NCI-H526 (cell line): ENCODE measurements at regions not wholly inside any gene's neighbourhood (a gene's known extent, or its start where the extent isn't known, plus 50 kb on each side); places are given as distances from the start of the nearest gene placed in this dataset.
A peak's percentile ranks its signal among the peaks of the same experiment; 100 is the strongest.
"Not testable (repeated sequence)": the region's sequence is repeated elsewhere in the genome, so short reads cannot be mapped to it uniquely, and the experiment has no call there.

Source experiments
- DNase-seq, 2 experiments: peaks; one replicate each; lab custom pipeline; 2025; lab: John Stamatoyannopoulos, UW

DNA sequence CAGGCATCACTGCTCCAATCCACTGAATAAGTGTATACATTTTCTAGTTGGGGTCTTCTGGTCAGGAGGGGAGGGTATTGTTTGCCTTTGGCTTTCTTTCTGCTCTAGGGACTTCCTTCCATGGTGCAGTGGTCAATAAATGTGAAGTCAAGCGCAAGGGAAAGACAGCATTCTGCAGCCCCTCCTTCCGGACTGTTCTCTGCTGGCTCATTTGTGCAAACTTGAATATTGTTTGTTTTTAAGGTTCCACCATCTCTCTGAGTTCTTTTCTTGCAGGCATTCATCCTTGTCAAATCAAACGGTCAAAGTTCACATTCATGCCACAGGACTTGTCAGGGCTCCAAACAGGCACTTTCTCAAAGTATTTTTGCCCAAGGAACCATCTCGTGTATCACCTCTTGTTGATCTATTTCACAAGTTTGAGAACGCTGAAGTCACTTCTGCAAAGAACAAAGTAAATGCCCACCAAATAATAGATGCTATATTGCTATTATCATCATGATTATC is 205.6 kb upstream of the KAZN start:
- DNase-seq = no peak

DNA sequence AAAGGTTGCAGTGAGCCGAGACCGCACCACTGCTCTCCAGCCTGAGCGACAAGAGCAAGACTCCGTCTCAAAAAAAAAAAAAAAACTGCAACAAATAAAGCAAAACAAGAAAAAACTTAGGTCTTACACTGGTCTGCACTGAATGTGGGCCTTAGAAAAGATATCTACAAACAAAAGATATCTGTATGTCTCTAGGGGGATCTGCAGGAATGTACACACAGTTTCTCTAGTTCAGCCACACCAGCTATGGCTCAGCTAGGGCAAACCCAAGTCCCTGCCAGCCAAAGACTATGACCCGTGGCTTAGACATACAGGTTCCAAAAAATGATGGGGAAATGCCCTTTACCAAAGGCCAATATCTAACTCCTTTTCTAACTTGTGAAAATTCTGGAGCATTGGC is 202.4 kb upstream of the KAZN start:
- DNase-seq = no peak

DNA sequence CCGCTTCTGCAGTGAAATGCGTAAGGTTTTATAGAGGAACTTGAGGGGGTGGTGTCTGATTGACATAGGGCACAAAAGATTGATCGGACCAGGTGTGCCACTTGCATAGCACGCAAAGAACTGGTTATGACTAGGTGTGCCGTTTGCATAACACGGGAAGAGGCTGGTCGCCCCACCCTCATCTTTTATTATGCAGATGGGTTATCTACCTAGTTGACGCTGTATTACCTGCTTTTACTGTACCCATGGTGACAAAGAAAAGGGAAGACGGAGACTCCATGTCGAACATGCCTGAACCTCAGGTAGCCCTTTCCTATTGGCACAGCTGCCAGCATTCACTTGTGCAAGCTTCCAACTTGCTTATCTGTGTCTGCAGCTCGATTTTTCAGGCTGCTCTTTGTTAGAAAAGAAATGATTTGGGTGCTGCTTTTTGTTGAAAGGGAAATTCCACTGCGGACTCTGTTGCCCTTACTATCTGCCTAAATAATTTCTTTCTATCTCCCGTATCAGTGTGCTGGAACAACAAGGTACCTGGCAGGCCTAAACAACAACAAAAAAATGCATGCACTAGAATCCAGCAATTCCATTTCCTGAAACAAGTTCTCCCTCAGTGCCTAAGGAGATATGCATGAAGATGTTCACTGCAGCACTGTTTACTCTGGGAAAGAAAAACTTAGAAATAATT is 194.4 kb upstream of the KAZN start:
- peak; percentile 78 to 84 for DNase-seq

- DNase-seq = peak; percentile 89 to 92
These were observed 193.6 kb upstream of the KAZN start for GRCh38 chr1:14404862-14405301.

- no peak for DNase-seq
These were observed 186.2 kb upstream of the KAZN start for GRCh38 chr1:14412235-14412634.

DNA sequence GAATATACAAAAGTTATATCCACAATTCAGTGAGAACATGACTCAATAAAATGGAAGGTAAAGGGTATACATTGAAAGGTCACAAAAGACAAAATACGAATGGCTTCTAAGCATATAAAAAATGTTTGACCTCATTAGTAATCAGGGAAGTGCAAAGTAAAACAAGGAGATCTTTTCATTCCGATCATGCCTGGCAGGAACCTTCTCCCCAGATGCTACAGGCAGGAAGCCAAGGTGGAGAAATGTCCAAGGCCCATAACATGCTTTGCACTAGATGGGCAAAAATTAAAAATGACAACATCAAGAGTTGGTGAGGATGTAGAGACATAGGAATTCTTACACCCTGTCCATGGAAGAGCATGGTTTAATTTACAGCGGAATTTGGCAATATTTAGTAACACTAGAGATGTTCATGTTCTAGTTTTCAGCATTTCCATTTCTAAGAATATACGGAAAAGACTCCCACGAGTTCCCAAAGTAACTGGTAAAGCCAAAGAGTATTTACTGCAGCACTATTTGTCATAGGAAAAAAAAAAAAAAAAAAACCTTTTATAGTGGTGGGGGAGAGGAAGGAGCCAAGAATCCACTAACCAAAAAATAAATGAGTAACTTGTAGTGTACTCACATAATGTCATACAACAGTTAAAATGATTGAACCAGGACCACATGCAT is 184.5 kb upstream of the KAZN start:
- no peak for DNase-seq

GRCh38 chr1:14415396-14415795 is 183.1 kb upstream of the KAZN start:
- peak; percentile 18 to 51 for DNase-seq

DNA sequence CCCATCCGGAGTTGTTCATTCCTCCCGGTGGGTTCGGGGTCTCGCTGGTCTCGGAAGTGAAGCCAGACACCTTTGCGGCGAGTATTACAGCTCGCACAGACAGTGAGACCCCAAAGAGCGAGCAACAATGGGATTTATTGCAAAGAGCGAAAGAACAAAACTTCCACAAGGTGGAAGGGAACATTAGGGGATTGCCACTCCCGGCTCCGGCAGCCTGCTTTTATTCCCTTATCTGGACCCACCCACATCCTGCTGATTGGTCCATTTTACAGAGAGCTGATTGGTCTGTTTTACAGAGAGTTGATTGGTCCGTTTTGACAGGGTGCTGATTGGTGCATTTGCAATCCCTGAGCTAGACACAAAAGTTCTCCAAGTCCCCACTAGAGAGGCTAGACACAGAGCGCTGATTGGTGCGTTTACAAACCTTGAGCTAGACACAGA is 178.7 kb upstream of the KAZN start:
- not testable (repeated sequence) for DNase-seq

DNA sequence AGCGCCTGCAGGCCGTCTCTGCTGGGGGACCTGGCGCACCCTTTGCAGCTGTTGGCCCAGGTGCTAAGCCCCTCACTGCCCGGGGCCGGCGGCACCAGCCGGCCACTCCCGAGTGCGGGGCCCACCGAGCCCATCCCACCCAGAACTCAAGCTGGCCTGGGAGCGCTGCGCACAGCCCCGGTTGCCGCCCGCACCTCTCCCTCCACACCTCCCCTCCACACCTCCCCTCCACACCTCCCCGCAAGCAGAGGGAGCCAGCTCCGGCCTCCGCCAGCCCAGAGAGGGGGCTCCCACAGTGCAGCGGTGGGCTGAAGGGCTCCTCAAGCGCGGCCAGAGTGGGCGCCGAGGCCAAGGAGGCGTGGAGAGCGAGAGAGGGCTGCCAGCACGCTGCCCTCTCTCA is 177.8 kb upstream of the KAZN start:
- no peak for DNase-seq

GRCh38 chr1:14421295-14421976 is 177.0 kb upstream of the KAZN start:
- peak in 1 of 2 experiments; percentile 19 for DNase-seq

DNA sequence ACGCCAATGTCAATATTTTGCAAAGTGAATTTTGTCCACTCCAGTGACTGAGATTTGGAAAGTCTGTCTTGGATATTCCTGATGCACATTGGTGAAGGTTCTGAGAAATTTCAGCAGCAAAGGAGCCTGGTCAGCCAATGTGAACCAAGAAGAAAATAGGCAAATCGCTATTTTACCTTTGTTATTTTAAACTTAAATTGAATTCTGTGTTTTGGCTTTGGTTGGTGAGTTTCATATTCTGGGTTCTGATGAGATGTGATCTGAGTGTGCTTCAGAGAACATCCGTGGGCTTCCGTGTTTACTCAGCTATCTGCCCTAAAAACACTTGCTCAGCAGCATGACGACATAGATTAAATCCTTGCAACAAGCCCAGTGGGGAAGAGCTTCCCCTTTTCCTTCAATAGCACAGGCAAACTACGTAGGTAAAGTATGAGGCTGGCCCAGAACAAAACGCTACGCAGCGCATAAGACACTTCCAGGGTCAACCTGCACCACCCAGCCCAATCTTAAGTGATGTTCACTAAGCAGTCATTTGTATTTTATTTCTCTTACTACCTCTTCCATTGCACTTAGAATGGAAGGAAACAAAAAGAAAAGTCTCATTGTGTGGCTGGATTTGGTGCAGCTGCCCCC is 176.4 kb upstream of the KAZN start:
- peak; percentile 76 to 84 for DNase-seq

GRCh38 chr1:14424325-14425002 is 174.0 kb upstream of the KAZN start:
- DNase-seq = no peak

GRCh38 chr1:14426854-14427253 is 171.6 kb upstream of the KAZN start:
- no peak for DNase-seq

- DNase-seq = no peak
These were observed 168.9 kb upstream of the KAZN start for GRCh38 chr1:14429577-14429976.

- DNase-seq = not testable (repeated sequence)
These were observed 165.8 kb upstream of the KAZN start for GRCh38 chr1:14432728-14433127.

DNA sequence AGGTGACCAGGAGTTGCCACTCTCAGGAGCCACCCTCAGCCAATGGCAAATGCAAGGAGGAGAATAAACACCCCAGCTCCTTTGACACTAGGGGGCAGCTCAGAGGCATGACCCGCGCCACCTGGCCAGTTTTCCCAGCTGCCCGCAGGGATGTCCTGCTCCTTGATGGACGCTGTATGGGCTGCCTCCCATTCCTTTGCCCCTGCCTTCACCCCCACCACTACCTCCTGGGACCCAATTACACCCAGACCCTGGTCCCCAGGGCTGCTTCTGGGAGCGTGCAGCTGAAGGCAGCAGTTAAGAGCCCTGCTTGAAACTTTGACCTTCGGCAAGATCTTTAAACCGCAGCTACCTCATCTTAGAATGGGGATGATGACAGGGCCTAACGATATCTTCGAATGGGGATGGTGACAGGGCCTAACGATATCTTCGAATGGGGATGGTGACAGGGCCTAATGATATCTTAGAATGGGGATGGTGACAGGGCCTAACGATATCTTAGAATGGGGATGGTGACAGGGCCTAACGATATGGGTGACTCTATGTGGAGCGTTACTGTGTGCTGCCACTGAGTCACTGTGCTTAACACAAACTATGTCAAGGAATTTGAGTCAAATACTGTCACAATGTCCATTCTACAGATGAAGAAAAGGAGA is 163.0 kb upstream of the KAZN start:
- no peak for DNase-seq

- no peak for DNase-seq
These were observed 161.0 kb upstream of the KAZN start for GRCh38 chr1:14437417-14437918.

- DNase-seq = no peak
These were observed 160.2 kb upstream of the KAZN start for GRCh38 chr1:14438127-14438769.

GRCh38 chr1:14439015-14439414 is 159.5 kb upstream of the KAZN start:
- DNase-seq = no peak

DNA sequence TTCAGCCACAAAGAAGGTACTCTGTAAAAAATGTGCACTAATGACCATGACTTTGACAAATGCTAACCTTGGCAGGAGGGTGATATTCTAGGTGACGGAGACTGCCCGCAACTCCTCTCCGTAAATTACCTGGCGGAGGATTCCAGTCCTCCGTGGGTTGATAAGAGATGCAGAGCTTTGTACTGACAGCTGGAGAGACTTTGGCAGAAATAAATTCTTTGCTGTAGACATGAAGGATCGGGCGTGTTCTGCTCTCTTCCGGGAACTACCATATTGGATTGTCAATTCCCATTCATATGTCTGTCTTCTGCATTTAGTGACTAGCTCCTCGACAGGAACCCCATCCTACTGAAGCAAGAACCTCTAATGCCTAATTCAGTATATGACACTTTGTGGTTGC is 158.3 kb upstream of the KAZN start:
- DNase-seq = no peak

GRCh38 chr1:14440731-14441130 is 157.8 kb upstream of the KAZN start:
- no peak for DNase-seq
